HG03571 (cell line): ENCODE measurements at regions not wholly inside any gene's neighbourhood (a gene's known extent, or its start where the extent isn't known, plus 50 kb on each side); places are given as distances from the start of the nearest gene placed in this dataset.
"Not testable (repeated sequence)": the region's sequence is repeated elsewhere in the genome, so short reads cannot be mapped to it uniquely, and the experiment has no call there.

ENCODE experiments used
- ATAC-seq: cut with Tn5 transposase; IDR thresholded peaks from one replicate; pipeline ENCODE4 v1.9.1; 2021; ENCODE audit not compliant: unreplicated experiment

GRCh38 chr7:138252666-138253065 is 176.4 kb downstream of the AKR1D1 start:
- not testable (repeated sequence) for ATAC-seq

GRCh38 chr7:138254444-138254843 is 178.2 kb downstream of the AKR1D1 start:
- no peak for ATAC-seq

- no peak for ATAC-seq
Observed at GRCh38 chr7:138257459-138258196, 181.4 kb downstream of the AKR1D1 start.

- ATAC-seq, result no peak
Observed at GRCh38 chr7:138258197-138258559, 181.9 kb downstream of the AKR1D1 start.

- ATAC-seq, result no peak
Observed at GRCh38 chr7:138259675-138260074, 183.4 kb downstream of the AKR1D1 start.

GRCh38 chr7:138267934-138268333 is 191.7 kb downstream of the AKR1D1 start:
- no peak for ATAC-seq

- ATAC-seq, result no peak
Observed at GRCh38 chr7:138276891-138277290, 183.2 kb upstream of the TRIM24 start.

- no peak for ATAC-seq
Observed at GRCh38 chr7:138278601-138279000, 181.5 kb upstream of the TRIM24 start.

- no peak for ATAC-seq
Observed at GRCh38 chr7:138282997-138283396, 177.1 kb upstream of the TRIM24 start.

GRCh38 chr7:138285129-138285528 is 174.9 kb upstream of the TRIM24 start:
- ATAC-seq, result no peak

GRCh38 chr7:138286846-138287245 is 173.2 kb upstream of the TRIM24 start:
- no peak for ATAC-seq

- no peak for ATAC-seq
Observed at GRCh38 chr7:138287549-138287948, 172.5 kb upstream of the TRIM24 start.

GRCh38 chr7:138289082-138289481 is 171.0 kb upstream of the TRIM24 start:
- no peak for ATAC-seq

- ATAC-seq, result no peak
Observed at GRCh38 chr7:138289864-138290263, 170.2 kb upstream of the TRIM24 start.

GRCh38 chr7:138292951-138293350 is 167.1 kb upstream of the TRIM24 start:
- no peak for ATAC-seq

GRCh38 chr7:138295049-138295637 is 164.9 kb upstream of the TRIM24 start:
- no peak for ATAC-seq

GRCh38 chr7:138297526-138297925 is 162.5 kb upstream of the TRIM24 start:
- no peak for ATAC-seq

GRCh38 chr7:138299066-138299465 is 161.0 kb upstream of the TRIM24 start:
- ATAC-seq, result no peak

- no peak for ATAC-seq
Observed at GRCh38 chr7:138303230-138304070, 156.6 kb upstream of the TRIM24 start.

- ATAC-seq, result no peak
Observed at GRCh38 chr7:138304071-138304320, 156.1 kb upstream of the TRIM24 start.

GRCh38 chr7:138307633-138308032 is 152.4 kb upstream of the TRIM24 start:
- ATAC-seq, result no peak

- ATAC-seq, result no peak
Observed at GRCh38 chr7:138308136-138308535, 151.9 kb upstream of the TRIM24 start.
